Osteoblast (primary cell): ENCODE measurements at regions not wholly inside any gene's neighbourhood (a gene's known extent, or its start where the extent isn't known, plus 50 kb on each side); places are given as distances from the start of the nearest gene placed in this dataset.

Source experiments
- DNase-seq: peaks from one replicate; pipeline ENCODE4 v3.0.0; 2011; ENCODE audit warnings: low spot score, mixed read lengths; ENCODE audit not compliant: insufficient read length; ENCODE audit errors: missing footprints
- H2AFZ ChIP-seq: 2 replicates; pipeline ENCODE4 v1.6.0; 2011; ENCODE audit warnings: mild to moderate bottlenecking, low read length
- H3K27ac ChIP-seq: 2 replicates; pipeline ENCODE4 v1.5.1; 2011; ENCODE audit warnings: mild to moderate bottlenecking, low read depth, low read length, moderate library complexity
- H3K27me3 ChIP-seq: 2 replicates; pipeline ENCODE4 v1.6.0; 2012; ENCODE audit warnings: mild to moderate bottlenecking, control low read depth, inconsistent platforms, low read length, moderate library complexity; ENCODE audit not compliant: insufficient read depth
- H3K36me3 ChIP-seq: 2 replicates; pipeline ENCODE4 v1.5.1; 2011; ENCODE audit warnings: mild to moderate bottlenecking, low read length, control low read depth, moderate library complexity; ENCODE audit not compliant: insufficient read depth
- H3K4me1 ChIP-seq: 2 replicates; pipeline ENCODE4 v1.5.1; 2011; ENCODE audit warnings: mild to moderate bottlenecking, low read length, control low read depth, moderate library complexity; ENCODE audit not compliant: insufficient read depth
- H3K4me2 ChIP-seq: 2 replicates; pipeline ENCODE4 v1.6.0; 2011; ENCODE audit warnings: mild to moderate bottlenecking, low read length; ENCODE audit not compliant: insufficient read depth
- H3K4me3 ChIP-seq: fragments of 200-600 bp; sonication (generic); 3 replicates; pipeline ENCODE4 v1.5.1; 2012; ENCODE audit warnings: mild to moderate bottlenecking, low read length, inconsistent platforms; ENCODE audit not compliant: insufficient read depth
- H3K79me2 ChIP-seq: 2 replicates; pipeline ENCODE4 v1.6.0; 2012; ENCODE audit warnings: mild to moderate bottlenecking, low read length, control low read depth, inconsistent platforms; ENCODE audit not compliant: insufficient read depth
- H3K9me3 ChIP-seq: 2 replicates; pipeline ENCODE4 v1.5.1; 2011; ENCODE audit warnings: low read depth, low read length, control low read depth
- H4K20me1 ChIP-seq: 2 replicates; pipeline ENCODE4 v1.6.0; 2012; ENCODE audit warnings: mild to moderate bottlenecking, low read length, control low read depth; ENCODE audit not compliant: insufficient read depth
- TF ChIP-seq, protein P1 (sequence below): IDR thresholded peaks from 2 replicates; pipeline ENCODE4 v1.5.1; 2011; ENCODE audit warnings: mild to moderate bottlenecking, low read depth, low read length, moderate library complexity; ENCODE audit errors: extremely low read depth

DNA sequence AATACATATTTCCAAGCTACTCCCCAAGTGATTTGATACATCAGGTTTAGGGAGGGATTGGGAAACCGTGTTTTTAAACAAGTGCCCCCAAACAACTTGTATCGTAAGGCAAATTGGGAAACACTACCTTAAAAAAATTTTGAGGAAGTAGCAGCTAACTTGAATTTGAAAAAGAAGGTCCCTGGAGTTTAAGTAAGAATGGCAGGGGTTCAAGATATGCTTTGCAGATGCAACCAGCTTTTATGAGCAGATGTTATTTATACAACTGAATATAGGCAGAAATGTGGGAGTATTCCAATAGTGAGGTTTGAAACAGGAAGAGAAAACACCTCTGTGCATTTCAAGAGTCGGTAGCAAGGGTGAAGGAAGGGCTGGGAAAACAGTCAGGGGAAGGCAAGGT is 139.6 kb downstream of the IL20RB start:
- no peak overlapping the region for H2AFZ ChIP-seq
- no peaks in the 10 kb centered on the region for H4K20me1 ChIP-seq

DNA sequence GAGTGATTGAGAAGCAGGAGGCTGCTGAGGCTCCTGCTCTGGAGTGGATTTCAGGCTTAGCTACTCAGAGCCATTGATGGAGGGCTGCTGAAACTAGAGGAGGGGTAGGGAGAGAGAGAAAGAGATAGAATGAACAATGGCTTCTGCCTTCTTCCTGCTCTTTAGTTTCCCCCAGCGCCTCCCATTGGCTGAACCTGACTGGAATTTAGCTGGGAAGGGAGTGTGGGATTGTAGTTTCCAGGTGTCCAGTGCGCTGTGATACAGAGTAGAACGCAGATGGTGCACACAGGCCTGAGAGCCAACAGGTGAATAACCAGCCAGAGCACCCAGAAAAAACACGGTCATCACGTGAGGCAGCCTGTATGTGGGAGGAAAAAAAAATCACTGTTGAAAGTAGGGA is 140.1 kb downstream of the IL20RB start:
- H3K36me3 ChIP-seq = no peaks in the 10 kb centered on the region
- no peak for DNase-seq
- no peak overlapping the region for H2AFZ ChIP-seq
- no peak overlapping the region for H3K4me2 ChIP-seq
- H3K79me2 ChIP-seq = no peaks in the 10 kb centered on the region
- H4K20me1 ChIP-seq = no peaks in the 10 kb centered on the region
- H3K4me1 ChIP-seq = no peaks in the 10 kb centered on the region
- H3K4me3 ChIP-seq = no peak overlapping the region
- H3K9me3 ChIP-seq = no peaks in the 10 kb centered on the region
- no peaks in the 10 kb centered on the region for H3K27me3 ChIP-seq
- TF ChIP-seq, protein P1, sequence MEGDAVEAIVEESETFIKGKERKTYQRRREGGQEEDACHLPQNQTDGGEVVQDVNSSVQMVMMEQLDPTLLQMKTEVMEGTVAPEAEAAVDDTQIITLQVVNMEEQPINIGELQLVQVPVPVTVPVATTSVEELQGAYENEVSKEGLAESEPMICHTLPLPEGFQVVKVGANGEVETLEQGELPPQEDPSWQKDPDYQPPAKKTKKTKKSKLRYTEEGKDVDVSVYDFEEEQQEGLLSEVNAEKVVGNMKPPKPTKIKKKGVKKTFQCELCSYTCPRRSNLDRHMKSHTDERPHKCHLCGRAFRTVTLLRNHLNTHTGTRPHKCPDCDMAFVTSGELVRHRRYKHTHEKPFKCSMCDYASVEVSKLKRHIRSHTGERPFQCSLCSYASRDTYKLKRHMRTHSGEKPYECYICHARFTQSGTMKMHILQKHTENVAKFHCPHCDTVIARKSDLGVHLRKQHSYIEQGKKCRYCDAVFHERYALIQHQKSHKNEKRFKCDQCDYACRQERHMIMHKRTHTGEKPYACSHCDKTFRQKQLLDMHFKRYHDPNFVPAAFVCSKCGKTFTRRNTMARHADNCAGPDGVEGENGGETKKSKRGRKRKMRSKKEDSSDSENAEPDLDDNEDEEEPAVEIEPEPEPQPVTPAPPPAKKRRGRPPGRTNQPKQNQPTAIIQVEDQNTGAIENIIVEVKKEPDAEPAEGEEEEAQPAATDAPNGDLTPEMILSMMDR = no peak
- H3K27ac ChIP-seq = no peak overlapping the region

More for the DNA sequence above, 139.6 kb downstream of the IL20RB start:
- Histone ChIP-seq H3K36me3 (no peaks in the 10 kb centered on the region), H3K4me2 (no peak overlapping the region), H3K27ac (no peak overlapping the region), H3K4me3 (no peak overlapping the region), H3K79me2 (no peaks in the 10 kb centered on the region), H3K27me3 (no peaks in the 10 kb centered on the region), H3K9me3 (no peaks in the 10 kb centered on the region), H3K4me1 (no peaks in the 10 kb centered on the region)
- TF ChIP-seq, protein P1 = no peak
- no peak for DNase-seq

DNA sequence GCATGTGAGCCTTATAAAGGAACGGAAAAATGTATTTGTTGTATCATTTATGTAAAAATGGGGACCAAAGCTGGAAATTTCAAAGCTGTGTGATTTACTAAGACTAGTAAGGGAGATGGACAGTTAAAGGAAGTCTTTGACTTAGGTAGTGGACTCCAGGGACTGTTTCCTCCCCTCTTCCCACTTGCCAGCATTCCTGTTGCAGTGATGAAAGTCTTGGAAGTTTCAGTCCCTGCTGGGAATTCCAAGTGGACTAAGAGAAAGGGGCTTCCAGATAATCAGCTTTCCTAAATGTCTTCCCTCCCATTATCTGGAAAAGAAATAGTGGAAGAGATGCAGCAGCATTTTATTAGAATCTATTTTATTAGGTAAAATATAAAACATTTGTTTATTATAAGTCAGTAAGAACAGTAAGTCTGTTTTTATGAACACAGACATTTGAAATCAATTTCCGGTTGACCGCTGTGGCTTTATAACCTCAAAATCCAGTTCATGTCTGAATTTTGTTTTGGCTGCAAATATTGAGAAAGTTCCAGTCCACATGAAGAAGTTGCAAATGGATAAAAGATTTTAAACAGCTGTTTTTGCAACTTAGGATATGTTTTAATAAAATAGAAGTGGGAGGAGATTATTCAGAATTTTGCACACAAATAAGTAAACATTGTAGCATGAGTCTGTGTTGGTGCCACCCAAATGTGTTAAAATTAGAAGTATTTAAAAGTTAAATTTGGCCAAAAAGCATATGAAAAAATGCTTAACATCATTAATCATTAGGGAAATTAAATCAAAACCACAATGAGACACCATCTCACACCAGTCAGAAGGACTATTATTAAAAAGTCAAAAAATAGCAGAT is 141.8 kb downstream of the IL20RB start:
- Histone ChIP-seq H3K36me3 (no peaks in the 10 kb centered on the region), H3K4me1 (no peaks in the 10 kb centered on the region), H3K27me3 (no peaks in the 10 kb centered on the region), H2AFZ (no peak overlapping the region), H3K4me2 (no peak overlapping the region), H3K4me3 (no peak overlapping the region), H3K79me2 (no peaks in the 10 kb centered on the region), H3K9me3 (no peaks in the 10 kb centered on the region), H3K27ac (no peak overlapping the region), H4K20me1 (no peaks in the 10 kb centered on the region)
- no peak for DNase-seq
- TF ChIP-seq, protein P1 = no peak

DNA sequence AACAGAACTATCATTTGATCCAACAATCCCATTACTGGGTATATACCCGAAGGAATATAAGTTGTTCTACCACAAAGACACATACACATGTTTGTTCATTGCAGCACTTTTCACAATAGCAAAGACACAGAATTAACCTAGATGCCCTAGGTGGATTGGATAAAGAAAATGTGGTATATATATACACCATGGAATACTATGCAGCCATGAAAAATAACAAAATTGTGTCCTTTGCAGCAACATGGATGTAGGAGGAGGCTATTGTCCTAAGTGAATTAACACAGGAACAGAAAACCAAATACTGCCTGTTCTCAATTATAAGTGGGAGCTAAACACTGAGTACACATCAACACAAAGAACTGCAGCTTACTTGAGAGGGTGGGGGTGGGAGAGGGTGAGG is 142.5 kb downstream of the IL20RB start:
- Histone ChIP-seq H3K36me3 (no peaks in the 10 kb centered on the region), H3K27me3 (no peaks in the 10 kb centered on the region), H3K9me3 (no peaks in the 10 kb centered on the region), H2AFZ (no peak overlapping the region), H4K20me1 (no peaks in the 10 kb centered on the region), H3K4me1 (no peaks in the 10 kb centered on the region), H3K79me2 (no peaks in the 10 kb centered on the region), H3K27ac (no peak overlapping the region), H3K4me2 (no peak overlapping the region), H3K4me3 (no peak overlapping the region)
- no peak for DNase-seq
- TF ChIP-seq, protein P1 = no peak
